H1 (cell line): ENCODE measurements at regions not wholly inside any gene's neighbourhood (a gene's known extent, or its start where the extent isn't known, plus 50 kb on each side); places are given as distances from the start of the nearest gene placed in this dataset.

ENCODE experiments used
- CTCF ChIA-PET: fragments of 300-600 bp; sonication (Branson Sonifier 250); formaldehyde crosslinking; loops from one replicate; lab custom pipeline; 2021; ENCODE audit not compliant: partially characterized antibody; lab: Charles Lee
- POLR2A ChIA-PET: fragments of 300-600 bp; sonication (Branson Sonifier 250); formaldehyde crosslinking; loops from one replicate; lab custom pipeline; 2021; ENCODE audit warnings: inconsistent platforms; ENCODE audit not compliant: partially characterized antibody; lab: Charles Lee
- DNase-seq, 2 experiments: peaks; one replicate each; pipeline versions ENCODE4 v3.0.0 to v3.0.0-alpha.2; 2010 to 2022; ENCODE audit warnings: low spot score in 2 of 2, low read depth in 1 of 2, mixed read lengths in 1 of 2
- FAIRE-seq: peaks from 2 replicates; lab custom pipeline; 2011; peaks lifted over from hg19 to GRCh38; lab: Jason Lieb, UNC
- H2AFZ ChIP-seq: 2 replicates; pipeline ENCODE4 v1.8.1; 2012; ENCODE audit warnings: low read length, inconsistent platforms
- H2AK5ac ChIP-seq: 2 replicates; pipeline ENCODE4 v1.6.1; 2013; ENCODE audit warnings: low read depth, low read length
- H2BK120ac ChIP-seq: replicated peaks from 2 replicates; pipeline ENCODE3; 2013; ENCODE audit warnings: low read depth, low read length, inconsistent platforms
- H2BK12ac ChIP-seq: 2 replicates; pipeline ENCODE4 v1.6.1; 2013; ENCODE audit warnings: low read depth, low read length
- H2BK15ac ChIP-seq: 2 replicates; pipeline ENCODE4 v1.6.1; 2013; ENCODE audit warnings: low read length
- H2BK20ac ChIP-seq: 2 replicates; pipeline ENCODE4 v1.6.1; 2013; ENCODE audit warnings: low read length
- H2BK5ac ChIP-seq: 2 replicates; pipeline ENCODE4 v1.6.1; 2013; ENCODE audit warnings: low read depth, low read length
- H3K14ac ChIP-seq: 2 replicates; pipeline ENCODE4 v1.6.1; 2013; ENCODE audit warnings: inconsistent platforms; ENCODE audit not compliant: insufficient read length
- H3K18ac ChIP-seq: 2 replicates; pipeline ENCODE4 v1.6.1; 2013; ENCODE audit warnings: low read length; ENCODE audit errors: extremely low read depth
- H3K23ac ChIP-seq: 2 replicates; pipeline ENCODE4 v1.6.1; 2013; ENCODE audit warnings: inconsistent platforms; ENCODE audit not compliant: insufficient read length
- H3K23me2 ChIP-seq: 2 replicates; pipeline ENCODE4 v1.6.1; 2013; ENCODE audit warnings: low read depth, low read length
- H3K27ac ChIP-seq: 2 replicates; pipeline ENCODE4 v1.6.1; 2011; ENCODE audit warnings: low read depth, low read length, inconsistent platforms
- H3K27me3 ChIP-seq, 4 experiments: replicated peaks in 1 of 4; 1 replicate in 1 of 4; 2 replicates in 3 of 4; pipeline versions ENCODE4 v1.6.1 to v1.8.1; 2011 to 2013; ENCODE audit warnings: low read length in 3 of 4, mild to moderate bottlenecking in 3 of 4, inconsistent platforms in 2 of 4, mixed read lengths in 2 of 4, moderate library complexity in 1 of 4; ENCODE audit not compliant: control insufficient read depth in 3 of 4, insufficient read depth in 3 of 4; ENCODE audit errors: extremely low read depth in 1 of 4
- H3K36me3 ChIP-seq, 4 experiments: 2 replicates each; pipeline versions ENCODE4 v1.6.1 to v1.8.1; 2011 to 2013; ENCODE audit warnings: mild to moderate bottlenecking in 4 of 4, low read length in 3 of 4, moderate library complexity in 2 of 4, control low read depth in 1 of 4, inconsistent platforms in 1 of 4; ENCODE audit not compliant: insufficient read depth in 4 of 4, control insufficient read depth in 2 of 4
- H3K4ac ChIP-seq: replicated peaks from 2 replicates; pipeline ENCODE3; 2013; ENCODE audit warnings: low read length, low read depth, mixed read lengths, inconsistent platforms; ENCODE audit not compliant: insufficient read length
- H3K4me1 ChIP-seq, 4 experiments: replicated peaks in 1 of 4; 1 replicate in 1 of 4; 2 replicates in 3 of 4; pipeline versions ENCODE4 v1.6.1 to v1.8.1; 2011 to 2013; ENCODE audit warnings: low read length in 3 of 4, inconsistent platforms in 2 of 4, mixed read lengths in 1 of 4; ENCODE audit not compliant: insufficient read depth in 4 of 4, control insufficient read depth in 3 of 4
- H3K4me2 ChIP-seq, 2 experiments: 2 replicates each; pipeline versions ENCODE4 v1.6.1 to v1.8.1; 2011 to 2013; ENCODE audit warnings: low read depth in 2 of 2, low read length in 2 of 2, control low read depth in 1 of 2, inconsistent platforms in 1 of 2, mild to moderate bottlenecking in 1 of 2; ENCODE audit not compliant: insufficient read depth in 1 of 2
- H3K4me3 ChIP-seq, 4 experiments: fragments of 200-600, 300-600 bp in 1 of 4; sonication (generic), shearing (Covaris generic), sonication (Bioruptor Twin) in 1 of 4; 2 replicates each; pipeline versions ENCODE4 v1.5.1 to v1.8.1; 2011 to 2016; ENCODE audit warnings: low read length in 4 of 4, low read depth in 3 of 4, control low read depth in 2 of 4, inconsistent platforms in 2 of 4, mild to moderate bottlenecking in 2 of 4, mixed read lengths in 1 of 4, moderate library complexity in 1 of 4; ENCODE audit not compliant: insufficient read depth in 2 of 4; ENCODE audit errors: extremely low read depth in 1 of 4
- H3K56ac ChIP-seq: replicated peaks from 2 replicates; pipeline ENCODE3; 2013; ENCODE audit warnings: low read depth, mild to moderate bottlenecking, mixed read lengths, low read length, inconsistent platforms; ENCODE audit not compliant: insufficient read length
- H3K79me1 ChIP-seq: 2 replicates; pipeline ENCODE4 v1.6.1; 2013; ENCODE audit warnings: low read depth, low read length, control low read depth
- H3K79me2 ChIP-seq, 2 experiments: 2 replicates each; pipeline versions ENCODE4 v1.6.1 to v1.8.1; 2012 to 2013; ENCODE audit warnings: low read length in 2 of 2, mild to moderate bottlenecking in 2 of 2, inconsistent platforms in 1 of 2; ENCODE audit not compliant: insufficient read depth in 2 of 2, control insufficient read depth in 1 of 2
- H3K9ac ChIP-seq, 4 experiments: replicated peaks in 1 of 4; 1 replicate in 1 of 4; 2 replicates in 3 of 4; pipeline versions ENCODE4 v1.6.1 to v1.8.1; 2011 to 2013; ENCODE audit warnings: low read depth in 3 of 4, low read length in 3 of 4, control low read depth in 2 of 4, mild to moderate bottlenecking in 2 of 4, moderate library complexity in 2 of 4, inconsistent platforms in 1 of 4; ENCODE audit errors: extremely low read depth in 1 of 4
- H3K9me3 ChIP-seq, 2 experiments: 2 replicates each; pipeline versions ENCODE4 v1.6.1 to v1.8.1; 2012 to 2013; ENCODE audit warnings: mild to moderate bottlenecking in 2 of 2, moderate library complexity in 2 of 2, control low read depth in 1 of 2, inconsistent platforms in 1 of 2, low read depth in 1 of 2, low read length in 1 of 2, mixed read lengths in 1 of 2; ENCODE audit not compliant: insufficient read depth in 2 of 2
- H4K20me1 ChIP-seq, 2 experiments: replicated peaks in 1 of 2; 2 replicates each; pipeline versions ENCODE3 to v1.8.1; 2011 to 2013; ENCODE audit warnings: inconsistent platforms in 2 of 2, low read length in 2 of 2, mild to moderate bottlenecking in 1 of 2; ENCODE audit not compliant: insufficient read depth in 2 of 2, control insufficient read depth in 1 of 2
- H4K5ac ChIP-seq: 2 replicates; pipeline ENCODE4 v1.6.1; 2013; ENCODE audit warnings: low read length, low read depth, mixed read lengths, inconsistent platforms; ENCODE audit not compliant: insufficient read length
- H4K8ac ChIP-seq: 2 replicates; pipeline ENCODE4 v1.8.0; 2013; ENCODE audit warnings: mild to moderate bottlenecking, moderate library complexity, low read length, inconsistent platforms; ENCODE audit not compliant: insufficient read depth; ENCODE audit errors: extremely low read depth
- H4K91ac ChIP-seq: replicated peaks from 2 replicates; pipeline ENCODE3; 2013; ENCODE audit warnings: low read length, mixed read lengths, inconsistent platforms; ENCODE audit not compliant: insufficient read length
- CBX5 ChIP-seq: fragments of 300-800, 300-1000 bp; sonication (generic); IDR thresholded peaks from 2 replicates; pipeline ENCODE4 v1.7.1; 2016; ENCODE audit warnings: antibody characterized with exemption, low read length, low read depth
- CEBPB ChIP-seq: IDR thresholded peaks from 2 replicates; pipeline ENCODE4 v1.6.1; 2012; ENCODE audit warnings: low read depth, low read length
- GABPA ChIP-seq: IDR thresholded peaks from 2 replicates; pipeline ENCODE4 v1.6.1; 2011; ENCODE audit warnings: mild to moderate bottlenecking, low read length, moderate library complexity, borderline replicate concordance; ENCODE audit not compliant: insufficient read depth
- HDAC2 ChIP-seq, 2 experiments: fragments of 300-600 bp in 1 of 2; sonication (generic) in 1 of 2; IDR thresholded peaks; 2 replicates each; pipeline ENCODE4 v1.6.1; 2011 to 2012; ENCODE audit warnings: low read depth in 2 of 2, low read length in 2 of 2, mild to moderate bottlenecking in 2 of 2, moderate library complexity in 2 of 2, borderline replicate concordance in 1 of 2, inconsistent platforms in 1 of 2
- MAFK ChIP-seq: IDR thresholded peaks from 2 replicates; pipeline ENCODE4 v1.6.1; 2012; ENCODE audit warnings: low read depth, mild to moderate bottlenecking, improper control_type of control experiment, low read length
- RAD21 ChIP-seq, 2 experiments: IDR thresholded peaks in 1 of 2; conservative IDR thresholded peaks in 1 of 2; 2 replicates each; pipeline ENCODE4 v1.6.1; 2011; ENCODE audit warnings: low read depth in 2 of 2, low read length in 2 of 2, improper control_type of control experiment in 1 of 2, inconsistent platforms in 1 of 2, mild to moderate bottlenecking in 1 of 2, moderate library complexity in 1 of 2
- RBBP5 ChIP-seq: IDR thresholded peaks from 2 replicates; pipeline ENCODE4 v1.7.1; 2012; ENCODE audit warnings: low read depth, mild to moderate bottlenecking, inconsistent platforms, low read length, moderate library complexity, borderline replicate concordance
- SIN3A ChIP-seq, 2 experiments: IDR thresholded peaks in 1 of 2; conservative IDR thresholded peaks in 1 of 2; 2 replicates each; pipeline ENCODE4 v1.6.1; 2011 to 2012; ENCODE audit warnings: low read length in 2 of 2, improper control_type of control experiment in 1 of 2, low read depth in 1 of 2, mild to moderate bottlenecking in 1 of 2
- TAF7 ChIP-seq: optimal IDR thresholded peaks from 2 replicates; pipeline ENCODE3; 2011; ENCODE audit warnings: low read depth, mild to moderate bottlenecking, inconsistent platforms, low read length, moderate library complexity, borderline replicate concordance
- WGBS, 2 experiments: shearing (Covaris generic) in 1 of 2; methylation state at CpG; one replicate each; pipeline versions ENCODE4 v1.1.6 to v1.1.7; 2013 to 2015; ENCODE audit warnings: low lambda C conversion rate in 2 of 2, mixed read lengths in 2 of 2, inconsistent platforms in 1 of 2, low coverage in 1 of 2, missing lambda C conversion rate in 1 of 2; ENCODE audit not compliant: insufficient replicate concordance in 2 of 2, insufficient coverage in 1 of 2, insufficient read length in 1 of 2; ENCODE audit errors: extremely low coverage in 1 of 2, missing lambda C conversion rate in 1 of 2; 5-methylcytosine and 5-hydroxymethylcytosine counted together

- Histone ChIP-seq H3K4me2 (no peak overlapping the region), H3K23me2 (no peaks in the 10 kb centered on the region; the same call in 1 of the 2 replicates), H2BK5ac (no peak overlapping the region), H3K4me3 (no peak overlapping the region), H3K9me3 (no peaks in the 10 kb centered on the region), H3K4ac (no peak overlapping the region), H3K18ac (no peak overlapping the region), H4K5ac (no peak overlapping the region), H3K27me3 (no peaks in the 10 kb centered on the region), H3K23ac (no peak overlapping the region), H2AK5ac (no peak overlapping the region), H3K14ac (no peak overlapping the region), H2BK20ac (no peak overlapping the region), H3K56ac (no peak overlapping the region), H3K79me1 (no peaks in the 10 kb centered on the region), H3K4me1 (no peaks in the 10 kb centered on the region), H2BK120ac (no peak overlapping the region), H3K79me2 (no peaks in the 10 kb centered on the region), H4K8ac (no peak overlapping the region), H4K91ac (no peak overlapping the region), H2BK12ac (no peak overlapping the region), H3K27ac (no peak overlapping the region), H2BK15ac (no peak overlapping the region), H2AFZ (no peak overlapping the region), H3K9ac (no peak overlapping the region), H3K36me3 (no peaks in the 10 kb centered on the region), H4K20me1 (no peaks in the 10 kb centered on the region)
- POLR2A ChIA-PET: no interaction called here
- FAIRE-seq (no peak), DNase-seq (no peak)
- CTCF ChIA-PET: interaction anchor here (0.8 to 3.2 kb wide), 2 partner anchors 12 to 1763 kb away, joined by 3 to 10 read pairs; no protein-coding TSS in a partner anchor
- WGBS, 2 experiments: 91% methylated on average over 3 of the region's 3 CpGs; no CpG with 5 or more reads in 1 of the 2 experiments
- TF ChIP-seq GABPA: no peak
- no peak for TF ChIP-seq RBBP5
- TF ChIP-seq MAFK: no peak
- no peak for TF ChIP-seq CEBPB
- no peak for TF ChIP-seq TAF7
- TF ChIP-seq RAD21 (IDR thresholded peaks at IDR 0.05 in 1 of 2, conservative IDR thresholded peaks at IDR 0.05 in 1 of 2; ENCODE audit: low read depth in 2 of 2, low read length in 2 of 2): no peak
- no peak for TF ChIP-seq CBX5
- no peak for TF ChIP-seq SIN3A (conservative IDR thresholded peaks at IDR 0.05 in 1 of 2, IDR thresholded peaks at IDR 0.05 in 1 of 2; ENCODE audit: low read depth in 1 of 2, low read length in 2 of 2)
- TF ChIP-seq HDAC2 (IDR thresholded peaks at IDR 0.05; ENCODE audit: borderline replicate concordance in 1 of 2, low read depth in 2 of 2, low read length in 2 of 2): no peak
These were observed 69.0 kb upstream of the IQCM start for GRCh38 chr4:149884529-149885181.
